A673 (cell line): ENCODE measurements at regions not wholly inside any gene's neighbourhood (a gene's known extent, or its start where the extent isn't known, plus 50 kb on each side); places are given as distances from the start of the nearest gene placed in this dataset.

ENCODE experiments used
- BruUV-seq: library from RNA; stranded (reverse); fragments of 400-500 nt; replicated peaks from 2 replicates; lab custom pipeline; 2021; lab: Mats Ljungman, UMichigan
- CTCF ChIA-PET: fragments of 300-600 bp; sonication (Branson Sonifier 250); formaldehyde crosslinking; loops from one replicate; lab custom pipeline; 2022; ENCODE audit warnings: antibody characterized with exemption; lab: Charles Lee
- POLR2A ChIA-PET: fragments of 300-600 bp; sonication (Branson Sonifier 250); formaldehyde crosslinking; loops from one replicate; lab custom pipeline; 2022; ENCODE audit warnings: antibody characterized with exemption; ENCODE audit not compliant: low non-redundant PET; lab: Charles Lee
- DNase-seq: peaks from one replicate; pipeline ENCODE4 v3.0.0-alpha.2; 2015; ENCODE audit warnings: low spot score
- H3K27ac ChIP-seq: fragments of 200-600 bp; sonication (generic); 2 replicates; pipeline ENCODE4 v1.5.1; 2016; ENCODE audit warnings: mixed run types, low read depth, mild to moderate bottlenecking, mixed read lengths, antibody characterized with exemption, low read length; ENCODE audit not compliant: poor library complexity, severe bottlenecking
- H3K27me3 ChIP-seq: fragments of 200-600 bp; sonication (generic); replicated peaks from 2 replicates; pipeline ENCODE4 v1.6.1; 2017; ENCODE audit warnings: mixed run types, low read depth, mild to moderate bottlenecking, mixed read lengths, antibody characterized with exemption, low read length; ENCODE audit not compliant: insufficient read depth, poor library complexity
- H3K36me3 ChIP-seq: fragments of 200-600 bp; sonication (generic); 2 replicates; pipeline ENCODE4 v1.6.1; 2016; ENCODE audit warnings: mixed run types, mild to moderate bottlenecking, mixed read lengths, antibody characterized with exemption, low read length; ENCODE audit not compliant: insufficient read depth, poor library complexity, severe bottlenecking
- H3K4me1 ChIP-seq: fragments of 200-600 bp; sonication (generic); 2 replicates; pipeline ENCODE4 v1.6.1; 2017; ENCODE audit warnings: mixed run types, mild to moderate bottlenecking, mixed read lengths, antibody characterized with exemption, low read length; ENCODE audit not compliant: insufficient read depth, poor library complexity, severe bottlenecking
- H3K4me3 ChIP-seq: fragments of 200-600 bp; sonication (generic); 2 replicates; pipeline ENCODE4 v1.5.1; 2016; ENCODE audit warnings: low read depth, mixed run types, mild to moderate bottlenecking, mixed read lengths, low read length; ENCODE audit not compliant: poor library complexity, severe bottlenecking
- H3K9me3 ChIP-seq: fragments of 200-600 bp; sonication (generic); 2 replicates; pipeline ENCODE4 v1.6.1; 2016; ENCODE audit warnings: mixed run types, low read depth, mild to moderate bottlenecking, mixed read lengths, antibody characterized with exemption, low read length; ENCODE audit not compliant: poor library complexity, severe bottlenecking
- EZH2 ChIP-seq: fragments of 200-600 bp; sonication (generic); IDR thresholded peaks from 2 replicates; pipeline ENCODE4 v1.6.1; 2017; ENCODE audit warnings: borderline replicate concordance, low read depth, mild to moderate bottlenecking, mixed read lengths, antibody characterized with exemption, low read length; ENCODE audit not compliant: poor library complexity, severe bottlenecking
- intact Hi-C: fragments of 100-400 bp; cut with micrococcal nuclease; formaldehyde crosslinking; loops from one replicate; pipeline ENCODE4 v1.10.0; 2022; ENCODE audit not compliant: unreplicated experiment
- TF ChIP-seq, protein P1 (sequence below): fragments of 300-800, 200-600 bp; sonication (generic); conservative IDR thresholded peaks from 2 replicates; pipeline ENCODE4 v1.5.1; 2017; ENCODE audit warnings: low read depth, mild to moderate bottlenecking, antibody characterized with exemption, low read length, moderate library complexity, mixed read lengths

DNA sequence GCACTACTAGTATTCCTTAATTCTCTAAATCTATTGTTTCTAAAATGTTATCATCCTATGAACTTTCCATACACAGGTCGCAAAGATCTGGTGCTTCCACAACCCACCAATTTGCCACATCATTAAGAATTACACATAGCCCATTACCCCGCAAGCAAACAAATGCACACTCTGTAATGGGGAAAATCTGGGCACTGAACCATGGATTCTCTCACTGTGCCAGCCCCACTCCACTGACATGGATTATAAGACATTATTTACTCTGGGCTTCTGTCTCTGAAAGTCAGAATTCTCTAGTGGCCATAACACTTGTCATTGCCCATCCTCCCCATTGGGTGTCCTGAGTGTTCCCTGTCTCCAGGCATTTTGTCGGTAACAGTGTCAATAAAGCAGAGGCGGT lies 537.1 kb downstream of the EPHA4 start:
- no peak overlapping the region for H3K27ac ChIP-seq
- CTCF ChIA-PET = no interaction called here
- intact Hi-C loops = no loop called here
- no peaks in the 10 kb centered on the region for H3K9me3 ChIP-seq
- H3K4me1 ChIP-seq = no peaks in the 10 kb centered on the region
- no peaks in the 10 kb centered on the region for H3K27me3 ChIP-seq
- POLR2A ChIA-PET = no interaction called here
- no peak for DNase-seq
- H3K36me3 ChIP-seq = no peaks in the 10 kb centered on the region
- TF ChIP-seq EZH2 = no peak
- TF ChIP-seq, protein P1, sequence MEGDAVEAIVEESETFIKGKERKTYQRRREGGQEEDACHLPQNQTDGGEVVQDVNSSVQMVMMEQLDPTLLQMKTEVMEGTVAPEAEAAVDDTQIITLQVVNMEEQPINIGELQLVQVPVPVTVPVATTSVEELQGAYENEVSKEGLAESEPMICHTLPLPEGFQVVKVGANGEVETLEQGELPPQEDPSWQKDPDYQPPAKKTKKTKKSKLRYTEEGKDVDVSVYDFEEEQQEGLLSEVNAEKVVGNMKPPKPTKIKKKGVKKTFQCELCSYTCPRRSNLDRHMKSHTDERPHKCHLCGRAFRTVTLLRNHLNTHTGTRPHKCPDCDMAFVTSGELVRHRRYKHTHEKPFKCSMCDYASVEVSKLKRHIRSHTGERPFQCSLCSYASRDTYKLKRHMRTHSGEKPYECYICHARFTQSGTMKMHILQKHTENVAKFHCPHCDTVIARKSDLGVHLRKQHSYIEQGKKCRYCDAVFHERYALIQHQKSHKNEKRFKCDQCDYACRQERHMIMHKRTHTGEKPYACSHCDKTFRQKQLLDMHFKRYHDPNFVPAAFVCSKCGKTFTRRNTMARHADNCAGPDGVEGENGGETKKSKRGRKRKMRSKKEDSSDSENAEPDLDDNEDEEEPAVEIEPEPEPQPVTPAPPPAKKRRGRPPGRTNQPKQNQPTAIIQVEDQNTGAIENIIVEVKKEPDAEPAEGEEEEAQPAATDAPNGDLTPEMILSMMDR = no peak
- no TSS peak for BruUV-seq
- no peak overlapping the region for H3K4me3 ChIP-seq

DNA sequence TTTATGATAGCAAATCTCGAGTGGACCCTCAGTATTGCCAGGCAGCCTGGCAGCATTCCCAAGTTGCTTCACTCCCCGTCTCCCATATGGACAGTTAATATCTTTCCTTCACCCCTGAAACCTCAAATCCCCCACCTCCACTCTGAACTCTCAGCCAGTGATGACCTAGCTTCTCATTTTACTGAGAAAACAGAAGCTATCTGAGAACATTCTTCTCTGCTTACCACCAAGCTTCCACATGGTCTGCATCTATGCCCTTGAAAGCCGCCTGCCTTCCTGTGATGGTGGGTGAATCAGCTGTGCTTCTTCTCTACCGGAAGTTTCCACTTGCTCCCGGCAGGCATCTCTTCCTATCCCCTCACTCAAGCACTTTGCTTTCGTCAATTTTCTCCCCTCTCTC lies 529.2 kb downstream of the EPHA4 start:
- TF ChIP-seq, protein P1 = no peak
- no peak for TF ChIP-seq EZH2
- Histone ChIP-seq H3K4me3 (no peak overlapping the region), H3K9me3 (no peaks in the 10 kb centered on the region), H3K27me3 (no peaks in the 10 kb centered on the region), H3K4me1 (peaks cover 12% of the 10 kb centered on the region), H3K27ac (no peak overlapping the region), H3K36me3 (no peaks in the 10 kb centered on the region)
- ChIA-PET POLR2A (no interaction called here), CTCF (no interaction called here)
- BruUV-seq = no TSS peak
- no peak for DNase-seq
- intact Hi-C loops = no loop called here

DNA sequence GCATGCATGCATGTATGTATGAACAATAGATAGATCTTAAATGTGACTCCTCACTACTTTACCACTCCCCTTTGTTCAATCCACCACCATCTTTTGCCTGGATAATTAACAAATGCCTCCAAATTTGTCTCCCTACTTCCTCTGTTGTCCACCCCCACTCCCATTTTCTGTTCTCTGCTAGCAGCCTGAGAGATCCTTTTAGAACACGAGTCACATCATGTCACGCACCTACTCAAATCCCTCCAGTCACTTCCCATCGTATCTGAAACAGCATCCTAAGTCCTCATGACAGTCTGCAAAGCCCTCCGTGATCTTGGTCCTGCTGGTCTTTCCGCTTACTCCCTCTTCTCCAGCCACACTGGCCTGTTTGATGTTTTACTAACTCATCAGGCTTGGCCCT lies 527.3 kb downstream of the EPHA4 start:
- DNase-seq = no peak
- Histone ChIP-seq H3K27me3 (no peaks in the 10 kb centered on the region), H3K4me3 (no peak overlapping the region), H3K27ac (no peak overlapping the region), H3K9me3 (no peaks in the 10 kb centered on the region), H3K4me1 (peaks cover 12% of the 10 kb centered on the region), H3K36me3 (no peaks in the 10 kb centered on the region)
- intact Hi-C loops = no loop called here
- TF ChIP-seq, protein P1 = no peak
- TF ChIP-seq EZH2 = no peak
- ChIA-PET POLR2A (no interaction called here), CTCF (no interaction called here)
- no TSS peak for BruUV-seq
